IMR-90 (cell line): ENCODE measurements at regions not wholly inside any gene's neighbourhood (a gene's known extent, or its start where the extent isn't known, plus 50 kb on each side); places are given as distances from the start of the nearest gene placed in this dataset.

Source experiments
- ATAC-seq: fragments of 200-7000 bp; cut with Tn5 transposase; 2 replicates; pipeline ENCODE4 v1.9.1; 2020; ENCODE audit warnings: low read depth, mild to moderate bottlenecking, moderate library complexity
- BruUV-seq: library from RNA; stranded (reverse); fragments of 400-500 nt; replicated peaks from 2 replicates; lab custom pipeline; 2021; lab: Mats Ljungman, UMichigan
- CTCF ChIA-PET: fragments of 300-600 bp; formaldehyde crosslinking; extraction: SDS; loops from one replicate; lab custom pipeline; 2021; ENCODE audit warnings: antibody characterized with exemption; lab: Yijun Ruan, JAX
- POLR2A ChIA-PET: fragments of 300-600 bp; sonication (Branson Sonifier 250); formaldehyde crosslinking; loops from one replicate; lab custom pipeline; 2022; ENCODE audit warnings: antibody characterized with exemption; ENCODE audit not compliant: unreplicated experiment; lab: Charles Lee
- DNase-seq: peaks from one replicate; pipeline ENCODE4 v3.0.0; 2013
- H2AFZ ChIP-seq: replicated peaks from 2 replicates; pipeline ENCODE3; 2013; ENCODE audit warnings: low read length, mild to moderate bottlenecking; ENCODE audit not compliant: poor library complexity
- H2AK5ac ChIP-seq: 2 replicates; pipeline ENCODE4 v1.6.1; 2013; ENCODE audit warnings: low read depth, low read length, inconsistent platforms
- H2AK9ac ChIP-seq: replicated peaks from 2 replicates; pipeline ENCODE3; 2013; ENCODE audit warnings: mild to moderate bottlenecking, low read depth, low read length, moderate library complexity; ENCODE audit not compliant: poor library complexity
- H2BK120ac ChIP-seq: 2 replicates; pipeline ENCODE4 v1.6.1; 2013; ENCODE audit warnings: low read depth, low read length, inconsistent platforms
- H2BK15ac ChIP-seq: 3 replicates; pipeline ENCODE4 v1.6.1; 2013; ENCODE audit warnings: low read depth, low read length, inconsistent platforms
- H2BK20ac ChIP-seq: 2 replicates; pipeline ENCODE4 v1.6.1; 2013; ENCODE audit warnings: low read depth, mild to moderate bottlenecking, inconsistent platforms, low read length, moderate library complexity
- H2BK5ac ChIP-seq: 2 replicates; pipeline ENCODE4 v1.6.1; 2013; ENCODE audit warnings: mild to moderate bottlenecking, low read depth, low read length, inconsistent platforms; ENCODE audit not compliant: poor library complexity, severe bottlenecking
- H3K14ac ChIP-seq: replicated peaks from 2 replicates; pipeline ENCODE4 v1.6.1; 2013; ENCODE audit warnings: low read depth, low read length, inconsistent platforms
- H3K18ac ChIP-seq: 2 replicates; pipeline ENCODE4 v1.6.1; 2013; ENCODE audit warnings: low read depth, low read length, control low read depth
- H3K23ac ChIP-seq: 2 replicates; pipeline ENCODE4 v1.6.1; 2013; ENCODE audit warnings: low read depth, low read length, inconsistent platforms
- H3K27ac ChIP-seq: 2 replicates; pipeline ENCODE4 v1.5.1; 2013; ENCODE audit warnings: mild to moderate bottlenecking, control low read depth, low read length; ENCODE audit not compliant: insufficient read depth
- H3K27me3 ChIP-seq: 2 replicates; pipeline ENCODE4 v1.6.1; 2013; ENCODE audit warnings: low read length; ENCODE audit not compliant: control insufficient read depth, insufficient read depth
- H3K36me3 ChIP-seq: 2 replicates; pipeline ENCODE4 v1.6.1; 2013; ENCODE audit warnings: low read length, mixed read lengths; ENCODE audit not compliant: control insufficient read depth, insufficient read depth
- H3K4ac ChIP-seq: 2 replicates; pipeline ENCODE4 v1.6.1; 2013; ENCODE audit warnings: low read depth, low read length, inconsistent platforms
- H3K4me1 ChIP-seq: 2 replicates; pipeline ENCODE4 v1.6.1; 2013; ENCODE audit warnings: low read length, mixed read lengths; ENCODE audit not compliant: control insufficient read depth, insufficient read depth
- H3K4me2 ChIP-seq: 2 replicates; pipeline ENCODE4 v1.6.1; 2013; ENCODE audit warnings: low read depth, mild to moderate bottlenecking, control low read depth, low read length, moderate library complexity
- H3K4me3 ChIP-seq: 2 replicates; pipeline ENCODE4 v1.5.1; 2013; ENCODE audit warnings: low read depth, mild to moderate bottlenecking, control low read depth, low read length, moderate library complexity; ENCODE audit not compliant: insufficient read depth
- H3K56ac ChIP-seq: 2 replicates; pipeline ENCODE4 v1.6.1; 2013; ENCODE audit warnings: low read length, inconsistent platforms; ENCODE audit not compliant: insufficient read depth; ENCODE audit errors: extremely low read depth
- H3K79me1 ChIP-seq, 2 experiments: 2 replicates each; pipeline ENCODE4 v1.6.1; 2013; ENCODE audit warnings: low read length in 2 of 2, inconsistent platforms in 1 of 2, low read depth in 1 of 2
- H3K9ac ChIP-seq: 2 replicates; pipeline ENCODE4 v1.6.1; 2013; ENCODE audit warnings: low read depth, low read length, control low read depth
- H3K9me1 ChIP-seq: 2 replicates; pipeline ENCODE4 v1.6.1; 2013; ENCODE audit warnings: low read length, inconsistent platforms; ENCODE audit not compliant: insufficient read depth
- H3K9me3 ChIP-seq: 2 replicates; pipeline ENCODE4 v1.6.1; 2013; ENCODE audit warnings: low read length; ENCODE audit not compliant: control insufficient read depth, insufficient read depth
- H4K20me1 ChIP-seq: 2 replicates; pipeline ENCODE4 v1.6.1; 2013; ENCODE audit warnings: low read length, inconsistent platforms; ENCODE audit not compliant: insufficient read depth
- H4K5ac ChIP-seq: 2 replicates; pipeline ENCODE4 v1.6.1; 2013; ENCODE audit warnings: mild to moderate bottlenecking, low read depth, low read length, control low read depth
- H4K8ac ChIP-seq, 2 experiments: 2 replicates each; pipeline ENCODE4 v1.6.1; 2013; ENCODE audit warnings: low read depth in 2 of 2, low read length in 2 of 2, control low read depth in 1 of 2, inconsistent platforms in 1 of 2
- H4K91ac ChIP-seq: 2 replicates; pipeline ENCODE4 v1.6.1; 2013; ENCODE audit warnings: low read depth, low read length, inconsistent platforms; ENCODE audit not compliant: insufficient read depth
- BHLHE40 ChIP-seq: fragments of 150-350 bp; IDR thresholded peaks from 2 replicates; pipeline ENCODE4 v1.6.1; 2016; ENCODE audit warnings: mild to moderate bottlenecking, low read depth, low read length
- CEBPB ChIP-seq: IDR thresholded peaks from 2 replicates; pipeline ENCODE4 v1.6.1; 2012; ENCODE audit warnings: low read depth, low read length, improper control_type of control experiment
- CHD1 ChIP-seq: IDR thresholded peaks from 2 replicates; pipeline ENCODE4 v1.6.1; 2012; ENCODE audit warnings: low read depth, low read length, improper control_type of control experiment
- FOS ChIP-seq: fragments of 150-350 bp; IDR thresholded peaks from 2 replicates; pipeline ENCODE4 v1.6.1; 2016; ENCODE audit warnings: low read depth, low read length
- MAFK ChIP-seq: IDR thresholded peaks from 2 replicates; pipeline ENCODE4 v1.6.1; 2012; ENCODE audit warnings: low read depth, low read length, improper control_type of control experiment
- MAZ ChIP-seq: IDR thresholded peaks from 2 replicates; pipeline ENCODE4 v1.6.1; 2012; ENCODE audit warnings: low read depth, mild to moderate bottlenecking, low read length, improper control_type of control experiment, moderate library complexity, borderline replicate concordance
- MXI1 ChIP-seq: IDR thresholded peaks from 2 replicates; pipeline ENCODE4 v1.6.1; 2012; ENCODE audit warnings: low read depth, mild to moderate bottlenecking, low read length, moderate library complexity, borderline replicate concordance
- NFE2L2 ChIP-seq: fragments of 150-350 bp; IDR thresholded peaks from 2 replicates; pipeline ENCODE4 v1.6.1; 2016; ENCODE audit warnings: low read depth, mild to moderate bottlenecking, low read length
- POLR2A ChIP-seq: IDR thresholded peaks from 2 replicates; pipeline ENCODE4 v1.6.1; 2012; ENCODE audit warnings: mild to moderate bottlenecking, low read depth, low read length
- RAD21 ChIP-seq: IDR thresholded peaks from 2 replicates; pipeline ENCODE4 v1.6.1; 2012; ENCODE audit warnings: low read length, improper control_type of control experiment
- RCOR1 ChIP-seq: IDR thresholded peaks from 2 replicates; pipeline ENCODE4 v1.6.1; 2012; ENCODE audit warnings: mild to moderate bottlenecking, low read length, improper control_type of control experiment; ENCODE audit not compliant: insufficient replicate concordance
- RFX5 ChIP-seq: IDR thresholded peaks from 2 replicates; pipeline ENCODE4 v1.8.0; 2012; ENCODE audit warnings: low read depth, mild to moderate bottlenecking, low read length, moderate library complexity
- SMC3 ChIP-seq: fragments of 150-350 bp; IDR thresholded peaks from 2 replicates; pipeline ENCODE4 v1.6.1; 2016; ENCODE audit warnings: low read depth, mild to moderate bottlenecking, antibody characterized with exemption, low read length, moderate library complexity
- USF2 ChIP-seq: fragments of 150-350 bp; IDR thresholded peaks from 2 replicates; pipeline ENCODE4 v1.6.1; 2017; ENCODE audit warnings: mild to moderate bottlenecking, antibody characterized with exemption, low read length, low read depth
- WGBS, 2 experiments: methylation state at CpG; one replicate each; pipeline versions ENCODE4 v1.1.5 to v1.1.7; 2013; ENCODE audit warnings: missing lambda C conversion rate in 2 of 2; ENCODE audit not compliant: insufficient read length in 1 of 2; ENCODE audit errors: extremely low coverage in 2 of 2; 5-methylcytosine and 5-hydroxymethylcytosine counted together
- dilution Hi-C: fragments of 300-500 bp; cut with HindIII; formaldehyde crosslinking; loops from one replicate; pipeline ENCODE4 v1.14.3; 2018; ENCODE audit warnings: low sequenced_read_pairs; ENCODE audit not compliant: unreplicated experiment
- in situ Hi-C: fragments of 300-500 bp; cut with MboI; formaldehyde crosslinking; loops from 3 replicates; pipeline ENCODE4 v1.14.3; 2019; ENCODE audit warnings: low sequenced_read_pairs, inconsistent platforms, mixed read lengths
- intact Hi-C: fragments of 100-400 bp; cut with micrococcal nuclease; formaldehyde crosslinking; loops from 2 replicates; pipeline ENCODE4 v1.10.0; 2022
- TF ChIP-seq, protein P1 (sequence below): fragments of 150-350 bp; IDR thresholded peaks from 2 replicates; pipeline ENCODE4 v1.6.1; 2016; ENCODE audit warnings: low read depth, mild to moderate bottlenecking, low read length, moderate library complexity, borderline replicate concordance
- TF ChIP-seq, protein P2 (sequence below): conservative IDR thresholded peaks from 2 replicates; pipeline ENCODE4 v1.5.1; 2012; ENCODE audit warnings: mild to moderate bottlenecking, low read depth, low read length, improper control_type of control experiment

DNA sequence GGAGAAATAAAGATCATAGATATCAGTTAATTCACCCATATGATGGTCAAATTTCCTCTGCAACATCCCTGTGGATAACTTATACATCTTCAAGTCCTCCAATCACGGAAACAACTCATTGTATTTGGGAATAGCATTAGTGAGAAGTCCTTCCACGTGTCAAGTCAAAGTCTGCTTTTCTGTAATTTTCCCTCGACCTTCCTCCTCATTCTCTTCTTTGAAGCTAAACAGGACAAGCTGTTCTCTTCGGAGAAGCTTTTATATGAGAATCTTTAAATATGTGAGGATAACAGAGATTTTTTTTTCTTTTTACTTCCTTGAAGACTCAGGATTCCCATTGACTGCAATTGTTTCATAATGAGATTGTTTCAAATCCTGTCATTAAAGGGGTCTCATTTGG is 230.4 kb downstream of the ZPLD1 start:
- DNase-seq (no peak), ATAC-seq (no peak)
- H3K4me3 ChIP-seq, result no peak overlapping the region
- no peak overlapping the region for H4K91ac ChIP-seq
- H2AFZ ChIP-seq, result no peak overlapping the region
- no peaks in the 10 kb centered on the region for H3K36me3 ChIP-seq
- no peak overlapping the region for H2AK5ac ChIP-seq
- H4K5ac ChIP-seq, result no peak overlapping the region
- in situ Hi-C loops, result no loop called here
- ChIA-PET CTCF (interaction anchor here (0.5 to 0.6 kb wide), 2 partner anchors 15 to 527 kb away, joined by 3 read pairs; no protein-coding TSS in a partner anchor), POLR2A (no interaction called here)
- TF ChIP-seq CEBPB (no peak), SMC3 (no peak), MXI1 (no peak), RCOR1 (no peak), POLR2A (no peak), CHD1 (no peak), USF2 (no peak), NFE2L2 (no peak), MAZ (no peak), MAFK (no peak), FOS (no peak), RFX5 (no peak), RAD21 (no peak), BHLHE40 (no peak)
- TF ChIP-seq, protein P1, sequence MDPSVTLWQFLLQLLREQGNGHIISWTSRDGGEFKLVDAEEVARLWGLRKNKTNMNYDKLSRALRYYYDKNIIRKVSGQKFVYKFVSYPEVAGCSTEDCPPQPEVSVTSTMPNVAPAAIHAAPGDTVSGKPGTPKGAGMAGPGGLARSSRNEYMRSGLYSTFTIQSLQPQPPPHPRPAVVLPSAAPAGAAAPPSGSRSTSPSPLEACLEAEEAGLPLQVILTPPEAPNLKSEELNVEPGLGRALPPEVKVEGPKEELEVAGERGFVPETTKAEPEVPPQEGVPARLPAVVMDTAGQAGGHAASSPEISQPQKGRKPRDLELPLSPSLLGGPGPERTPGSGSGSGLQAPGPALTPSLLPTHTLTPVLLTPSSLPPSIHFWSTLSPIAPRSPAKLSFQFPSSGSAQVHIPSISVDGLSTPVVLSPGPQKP, result no peak
- TF ChIP-seq, protein P2, sequence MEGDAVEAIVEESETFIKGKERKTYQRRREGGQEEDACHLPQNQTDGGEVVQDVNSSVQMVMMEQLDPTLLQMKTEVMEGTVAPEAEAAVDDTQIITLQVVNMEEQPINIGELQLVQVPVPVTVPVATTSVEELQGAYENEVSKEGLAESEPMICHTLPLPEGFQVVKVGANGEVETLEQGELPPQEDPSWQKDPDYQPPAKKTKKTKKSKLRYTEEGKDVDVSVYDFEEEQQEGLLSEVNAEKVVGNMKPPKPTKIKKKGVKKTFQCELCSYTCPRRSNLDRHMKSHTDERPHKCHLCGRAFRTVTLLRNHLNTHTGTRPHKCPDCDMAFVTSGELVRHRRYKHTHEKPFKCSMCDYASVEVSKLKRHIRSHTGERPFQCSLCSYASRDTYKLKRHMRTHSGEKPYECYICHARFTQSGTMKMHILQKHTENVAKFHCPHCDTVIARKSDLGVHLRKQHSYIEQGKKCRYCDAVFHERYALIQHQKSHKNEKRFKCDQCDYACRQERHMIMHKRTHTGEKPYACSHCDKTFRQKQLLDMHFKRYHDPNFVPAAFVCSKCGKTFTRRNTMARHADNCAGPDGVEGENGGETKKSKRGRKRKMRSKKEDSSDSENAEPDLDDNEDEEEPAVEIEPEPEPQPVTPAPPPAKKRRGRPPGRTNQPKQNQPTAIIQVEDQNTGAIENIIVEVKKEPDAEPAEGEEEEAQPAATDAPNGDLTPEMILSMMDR, result no peak
- no peak overlapping the region for H3K4me2 ChIP-seq
- H3K18ac ChIP-seq, result no peak overlapping the region
- no peak overlapping the region for H2BK20ac ChIP-seq
- no TSS peak for BruUV-seq
- no peaks in the 10 kb centered on the region for H3K79me1 ChIP-seq
- H3K4me1 ChIP-seq, result no peaks in the 10 kb centered on the region
- no peaks in the 10 kb centered on the region for H3K9me3 ChIP-seq
- intact Hi-C loops, result no loop called here
- H3K14ac ChIP-seq, result no peak overlapping the region
- H3K9me1 ChIP-seq, result no peaks in the 10 kb centered on the region
- dilution Hi-C loops, result no loop called here
- H2BK15ac ChIP-seq, result no peak overlapping the region
- H4K8ac ChIP-seq, result no peak overlapping the region
- no peaks in the 10 kb centered on the region for H3K27me3 ChIP-seq
- no peak overlapping the region for H3K23ac ChIP-seq
- no peak overlapping the region for H3K27ac ChIP-seq
- H3K9ac ChIP-seq, result no peak overlapping the region
- no peaks in the 10 kb centered on the region for H4K20me1 ChIP-seq
- WGBS, 2 experiments, result no CpG with 5 or more reads among the region's 4 CpGs
- no peak overlapping the region for H2AK9ac ChIP-seq
- H2BK5ac ChIP-seq, result no peak overlapping the region
- H2BK120ac ChIP-seq, result no peak overlapping the region
- no peak overlapping the region for H3K56ac ChIP-seq
- H3K4ac ChIP-seq, result no peak overlapping the region
